A549 (cell line): ENCODE measurements at regions not wholly inside any gene's neighbourhood (a gene's known extent, or its start where the extent isn't known, plus 50 kb on each side); places are given as distances from the start of the nearest gene placed in this dataset.
A peak's percentile ranks its signal among the peaks of the same experiment; 100 is the strongest.

Experiments used
- ATAC-seq, 2 experiments: fragments of 200-7000 bp in 1 of 2; fragments of >200 bp in 1 of 2; cut with Nextera tagmentation in 1 of 2; cut with Tn5 transposase in 1 of 2; 3 replicates each; pipeline versions ENCODE4 v1.8.0 to v1.9.1; 2018 to 2020; ENCODE audit warnings: mild to moderate bottlenecking in 1 of 2, moderate library complexity in 1 of 2
- CTCF ChIA-PET: fragments of 300-600 bp; sonication (Branson Sonifier 250); formaldehyde crosslinking; extraction: SDS; loops from one replicate; lab custom pipeline; 2021; ENCODE audit warnings: antibody characterized with exemption, inconsistent platforms; lab: Yijun Ruan, JAX
- POLR2A ChIA-PET: fragments of 350-600 bp; formaldehyde crosslinking; extraction: SDS; loops from one replicate; lab custom pipeline; 2021; ENCODE audit warnings: antibody characterized with exemption, inconsistent platforms; lab: Yijun Ruan, JAX
- DNase-seq, 2 experiments: peaks; one replicate each; pipeline versions ENCODE4 v3.0.0 to v3.0.0-alpha.2; 2011 to 2016; ENCODE audit warnings: low read depth in 1 of 2, low spot score in 1 of 2
- FAIRE-seq: peaks from 2 replicates; lab custom pipeline; 2011; peaks lifted over from hg19 to GRCh38; lab: Jason Lieb, UNC
- H3K27ac ChIP-seq, 2 experiments: fragments of >200 bp; sonication (Bioruptor Twin); formaldehyde crosslinking; 3 replicates each; pipeline ENCODE4 v1.5.1; 2016 to 2017
- H3K4me1 ChIP-seq: fragments of >200 bp; sonication (Bioruptor Twin); formaldehyde crosslinking; 3 replicates; pipeline ENCODE4 v1.6.1; 2016
- H3K4me2 ChIP-seq: fragments of >200 bp; sonication (Bioruptor Twin); formaldehyde crosslinking; 3 replicates; pipeline ENCODE4 v1.6.1; 2016
- H3K4me3 ChIP-seq: fragments of >200 bp; sonication (Bioruptor Twin); formaldehyde crosslinking; 3 replicates; pipeline ENCODE4 v1.5.1; 2016
- H3K9me3 ChIP-seq: fragments of >200 bp; sonication (Bioruptor Twin); formaldehyde crosslinking; 3 replicates; pipeline ENCODE4 v1.6.1; 2016
- BCL3 ChIP-seq: fragments of >200 bp; sonication (Bioruptor Twin); formaldehyde crosslinking; IDR thresholded peaks from 3 replicates; pipeline ENCODE4 v1.6.1; 2016
- BHLHE40 ChIP-seq: IDR thresholded peaks from 2 replicates; pipeline ENCODE4 v1.6.1; 2012; ENCODE audit warnings: low read depth, low read length, inconsistent platforms
- CEBPB ChIP-seq, 2 experiments: fragments of >200 bp in 1 of 2; sonication (Bioruptor Twin) in 1 of 2; formaldehyde crosslinking in 1 of 2; IDR thresholded peaks; 2 replicates each; pipeline ENCODE4 v1.6.1; 2012 to 2016
- EHF ChIP-seq: fragments of 250-450 bp; sonication (Bioruptor Pico); IDR thresholded peaks from 2 replicates; pipeline ENCODE4 v1.5.0; 2020; ENCODE audit warnings: mild to moderate bottlenecking
- EP300 ChIP-seq, 2 experiments: fragments of >200 bp; sonication (Bioruptor Twin); formaldehyde crosslinking; IDR thresholded peaks; 2 replicates in 1 of 2; 3 replicates in 1 of 2; pipeline ENCODE4 v1.6.1; 2016 to 2017
- FOSL2 ChIP-seq, 2 experiments: fragments of 450-650 bp in 1 of 2; fragments of >200 bp in 1 of 2; sonication (Bioruptor Twin) in 1 of 2; formaldehyde crosslinking; IDR thresholded peaks; 2 replicates each; pipeline versions ENCODE4 v1.5.0 to v1.6.1; 2016 to 2020; ENCODE audit warnings: mild to moderate bottlenecking in 1 of 2, moderate library complexity in 1 of 2
- FOXS1 ChIP-seq: fragments of 250-450 bp; sonication (Bioruptor Pico); IDR thresholded peaks from 2 replicates; pipeline ENCODE4 v1.5.0; 2020; ENCODE audit warnings: mild to moderate bottlenecking, moderate library complexity
- GATA3 ChIP-seq: IDR thresholded peaks from 2 replicates; pipeline ENCODE4 v1.6.1; 2012; ENCODE audit warnings: borderline replicate concordance
- HEYL ChIP-seq: fragments of 250-450 bp; sonication (Bioruptor Pico); IDR thresholded peaks from 2 replicates; pipeline ENCODE4 v1.8.0; 2021; ENCODE audit warnings: mild to moderate bottlenecking, moderate library complexity
- HOXA7 ChIP-seq: fragments of 250-450 bp; sonication (Bioruptor Pico); IDR thresholded peaks from 2 replicates; pipeline ENCODE4 v1.5.0; 2020; ENCODE audit warnings: mild to moderate bottlenecking, moderate library complexity
- JUNB ChIP-seq: fragments of >200 bp; sonication (Bioruptor Twin); formaldehyde crosslinking; IDR thresholded peaks from 2 replicates; pipeline ENCODE4 v1.6.1; 2016
- KDM1A ChIP-seq: fragments of 200-600 bp; sonication (generic); IDR thresholded peaks from 2 replicates; pipeline ENCODE4 v1.6.1; 2016; ENCODE audit warnings: low read depth, mild to moderate bottlenecking
- MAZ ChIP-seq: fragments of 150-350 bp; IDR thresholded peaks from 2 replicates; pipeline ENCODE4 v1.6.1; 2014; ENCODE audit warnings: antibody characterized with exemption, low read depth, low read length, borderline replicate concordance
- NPAS2 ChIP-seq: fragments of 250-450 bp; sonication (Bioruptor Pico); IDR thresholded peaks from 2 replicates; pipeline ENCODE4 v1.8.0; 2022; ENCODE audit warnings: mild to moderate bottlenecking, moderate library complexity, borderline replicate concordance
- NR3C1 ChIP-seq: fragments of >200 bp; sonication (Bioruptor Twin); formaldehyde crosslinking; IDR thresholded peaks from 3 replicates; pipeline ENCODE4 v1.6.1; 2017
- PBX3 ChIP-seq: IDR thresholded peaks from 2 replicates; pipeline ENCODE4 v1.6.1; 2012
- PHF8 ChIP-seq: fragments of 200-600 bp; sonication (generic); IDR thresholded peaks from 2 replicates; pipeline ENCODE4 v1.6.1; 2016; ENCODE audit warnings: low read depth, mild to moderate bottlenecking, antibody characterized with exemption, moderate library complexity, borderline replicate concordance
- POLR2AphosphoS2 ChIP-seq: conservative IDR thresholded peaks from 2 replicates; pipeline ENCODE4 v1.6.1; 2012; ENCODE audit warnings: low read length, improper control_type of control experiment, inconsistent platforms
- USF2 ChIP-seq: fragments of 450-650 bp; IDR thresholded peaks from 2 replicates; pipeline ENCODE4 v1.6.1; 2014; ENCODE audit warnings: antibody characterized with exemption
- ZNF302 ChIP-seq: fragments of 250-450 bp; sonication (Bioruptor Pico); IDR thresholded peaks from 2 replicates; pipeline ENCODE4 v1.9.0; 2021; ENCODE audit warnings: inconsistent platforms, mild to moderate bottlenecking, moderate library complexity
- ZSCAN20 ChIP-seq: fragments of 250-450 bp; sonication (Bioruptor Pico); IDR thresholded peaks from 2 replicates; pipeline ENCODE4 v1.8.0; 2022; ENCODE audit warnings: mild to moderate bottlenecking, moderate library complexity
- WGBS: methylation state at CpG from one replicate; pipeline ENCODE4 v1.1.6; 2017; ENCODE audit errors: missing lambda C conversion rate; 5-methylcytosine and 5-hydroxymethylcytosine counted together

GRCh38 chr2:166651991-166652390 lies 157.9 kb upstream of the SCN7A start:
- DNase-seq (no peak), ATAC-seq (no peak), FAIRE-seq (no peak)
- CTCF ChIA-PET, result no interaction called here
- no peak overlapping the region for H3K4me3 ChIP-seq
- no peaks in the 10 kb centered on the region for H3K9me3 ChIP-seq
- POLR2A ChIA-PET, result no interaction called here
- H3K4me2 ChIP-seq, result no peak overlapping the region
- TF ChIP-seq KDM1A, result no peak
- TF ChIP-seq POLR2AphosphoS2, result no peak
- TF ChIP-seq HOXA7, result no peak
- TF ChIP-seq HEYL (CRISPR knock-in tag), result no peak
- no peak for TF ChIP-seq EHF (CRISPR knock-in tag)
- no peak for TF ChIP-seq ZNF302
- no peak for TF ChIP-seq GATA3
- no peak for TF ChIP-seq USF2
- no peaks in the 10 kb centered on the region for H3K4me1 ChIP-seq
- H3K27ac ChIP-seq, result no peak overlapping the region

GRCh38 chr2:166651080-166651675 lies 157.1 kb upstream of the SCN7A start:
- ATAC-seq (no peak), FAIRE-seq (no peak), DNase-seq (no peak)
- Histone ChIP-seq H3K9me3 (no peaks in the 10 kb centered on the region), H3K27ac (no peak overlapping the region), H3K4me3 (no peak overlapping the region), H3K4me1 (no peaks in the 10 kb centered on the region), H3K4me2 (peak overlapping the region; percentile 14; the same call in 1 of the 3 replicates)
- POLR2A ChIA-PET, result no interaction called here
- CTCF ChIA-PET, result no interaction called here
- WGBS, result 0% methylated on average over 4 of the region's 4 CpGs
- TF ChIP-seq MAZ (no peak), FOSL2 (IDR thresholded peaks at IDR 0.05) (no peak), FOSL2 (CRISPR knock-in tag; IDR thresholded peaks at IDR 0.05) (peak; percentile 23; the same call in 1 of the 2 replicates)

DNA sequence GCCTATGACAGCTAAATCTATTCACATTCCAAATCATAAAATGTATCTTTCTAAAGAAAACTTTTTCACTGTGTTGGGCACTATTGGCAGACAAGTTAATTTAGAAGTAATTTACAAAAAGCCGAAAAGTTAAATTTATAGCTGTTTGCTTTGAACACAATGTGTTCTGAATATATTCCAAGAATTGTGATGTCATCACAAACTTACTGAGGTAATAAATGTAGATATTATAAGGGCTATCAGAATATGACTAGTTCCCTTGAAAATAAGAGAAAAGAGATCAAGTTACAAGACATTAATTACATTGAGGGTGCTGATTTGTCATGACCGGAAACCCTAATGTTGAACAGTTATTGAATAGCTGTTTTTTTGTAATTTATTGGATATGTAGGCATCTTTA lies 153.9 kb upstream of the SCN7A start:
- Histone ChIP-seq H3K4me2 (no peak overlapping the region), H3K4me1 (no peaks in the 10 kb centered on the region), H3K4me3 (no peak overlapping the region), H3K9me3 (no peaks in the 10 kb centered on the region), H3K27ac (no peak overlapping the region)
- ATAC-seq, result no peak
- CTCF ChIA-PET, result interaction anchor here (1.2 kb wide), 1 partner anchor 9 kb away, joined by 3 read pairs; no protein-coding TSS in a partner anchor
- no peak for FAIRE-seq
- WGBS, result 54% methylated on average over 2 of the region's 2 CpGs
- no peak for DNase-seq
- POLR2A ChIA-PET, result no interaction called here
- TF ChIP-seq BHLHE40, result no peak
- no peak for TF ChIP-seq ZSCAN20 (CRISPR knock-in tag)
- no peak for TF ChIP-seq PHF8
- no peak for TF ChIP-seq BCL3
- no peak for TF ChIP-seq FOXS1 (CRISPR knock-in tag)
- TF ChIP-seq JUNB, result no peak
- TF ChIP-seq PBX3, result no peak
- no peak for TF ChIP-seq CEBPB (IDR thresholded peaks at IDR 0.05)
- TF ChIP-seq NPAS2, result no peak
- TF ChIP-seq EP300 (IDR thresholded peaks at IDR 0.05), result no peak
- TF ChIP-seq NR3C1, result no peak
